NCI-H82 treated with DMSO at 0.1 percent for 48 hours (cell line): ENCODE measurements at regions not wholly inside any gene's neighbourhood (a gene's known extent, or its start where the extent isn't known, plus 50 kb on each side); places are given as distances from the start of the nearest gene placed in this dataset.
"Not testable (repeated sequence)": the region's sequence is repeated elsewhere in the genome, so short reads cannot be mapped to it uniquely, and the experiment has no call there.

ENCODE experiments used
- DNase-seq: peaks from one replicate; lab custom pipeline; 2025; ENCODE audit not compliant: unreplicated experiment; lab: John Stamatoyannopoulos, UW

- DNase-seq, result no peak
Observed at GRCh38 chr2:176423819-176424218, 154.6 kb downstream of the MTX2 start.

GRCh38 chr2:176424746-176425145 is 155.5 kb downstream of the MTX2 start:
- DNase-seq, result peak; percentile 47

- DNase-seq, result no peak
Observed at GRCh38 chr2:176427549-176427948, 158.3 kb downstream of the MTX2 start.

- not testable (repeated sequence) for DNase-seq
Observed at GRCh38 chr2:176428944-176429469, 159.8 kb downstream of the MTX2 start.

- DNase-seq, result no peak
Observed at GRCh38 chr2:176432434-176432833, 163.2 kb downstream of the MTX2 start.

- no peak for DNase-seq
Observed at GRCh38 chr2:176435729-176436128, 166.5 kb downstream of the MTX2 start.

GRCh38 chr2:176443946-176444345 is 174.7 kb downstream of the MTX2 start:
- no peak for DNase-seq

- no peak for DNase-seq
Observed at GRCh38 chr2:176445956-176446355, 176.7 kb downstream of the MTX2 start.

- no peak for DNase-seq
Observed at GRCh38 chr2:176446718-176447414, 177.6 kb downstream of the MTX2 start.

- DNase-seq, result no peak
Observed at GRCh38 chr2:176447616-176448015, 178.4 kb downstream of the MTX2 start.

GRCh38 chr2:176449852-176450251 is 180.6 kb downstream of the MTX2 start:
- DNase-seq, result no peak

- no peak for DNase-seq
Observed at GRCh38 chr2:176453784-176454183, 184.5 kb downstream of the MTX2 start.

- DNase-seq, result peak; percentile 73
Observed at GRCh38 chr2:176454893-176455815, 185.9 kb downstream of the MTX2 start.

- DNase-seq, result no peak
Observed at GRCh38 chr2:176455816-176456291, 186.6 kb downstream of the MTX2 start.

GRCh38 chr2:176457481-176457880 is 188.2 kb downstream of the MTX2 start:
- DNase-seq, result no peak

GRCh38 chr2:176461098-176461808 is 192.0 kb downstream of the MTX2 start:
- no peak for DNase-seq

GRCh38 chr2:176461809-176462670 is 192.8 kb downstream of the MTX2 start:
- no peak for DNase-seq

GRCh38 chr2:176463546-176463945 is 194.3 kb downstream of the MTX2 start:
- peak; percentile 51 for DNase-seq

- peak; percentile 89 for DNase-seq
Observed at GRCh38 chr2:176464886-176465564, 195.8 kb downstream of the MTX2 start.
